ENCODE measurements at regions not wholly inside any gene's neighbourhood (a gene's known extent, or its start where the extent isn't known, plus 50 kb on each side); places are given as distances from the start of the nearest gene placed in this dataset.

DNA sequence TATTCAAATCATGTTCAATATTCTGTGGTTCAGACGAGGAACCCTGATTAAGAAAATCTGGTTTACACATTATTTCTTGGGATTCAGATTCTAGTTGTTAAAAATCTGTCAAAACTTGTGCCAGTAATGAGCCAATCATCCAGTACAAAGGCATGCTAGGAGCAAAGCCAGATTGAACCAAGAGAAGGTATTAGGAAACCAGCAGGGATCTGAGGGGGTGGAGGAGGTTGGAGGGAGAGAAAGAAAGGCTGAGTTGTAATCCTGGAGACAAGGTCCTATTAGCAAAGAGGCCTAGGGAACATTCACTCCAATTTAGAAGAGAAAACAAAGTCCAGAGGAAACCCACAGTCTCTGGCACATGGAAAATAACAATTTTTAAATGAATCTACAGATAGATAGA, 352.9 kb downstream of the LTN1 start:
- TF ChIP-seq POLR2A (IDR thresholded peaks at IDR 0.05): no peak
- TF ChIP-seq, protein P1, sequence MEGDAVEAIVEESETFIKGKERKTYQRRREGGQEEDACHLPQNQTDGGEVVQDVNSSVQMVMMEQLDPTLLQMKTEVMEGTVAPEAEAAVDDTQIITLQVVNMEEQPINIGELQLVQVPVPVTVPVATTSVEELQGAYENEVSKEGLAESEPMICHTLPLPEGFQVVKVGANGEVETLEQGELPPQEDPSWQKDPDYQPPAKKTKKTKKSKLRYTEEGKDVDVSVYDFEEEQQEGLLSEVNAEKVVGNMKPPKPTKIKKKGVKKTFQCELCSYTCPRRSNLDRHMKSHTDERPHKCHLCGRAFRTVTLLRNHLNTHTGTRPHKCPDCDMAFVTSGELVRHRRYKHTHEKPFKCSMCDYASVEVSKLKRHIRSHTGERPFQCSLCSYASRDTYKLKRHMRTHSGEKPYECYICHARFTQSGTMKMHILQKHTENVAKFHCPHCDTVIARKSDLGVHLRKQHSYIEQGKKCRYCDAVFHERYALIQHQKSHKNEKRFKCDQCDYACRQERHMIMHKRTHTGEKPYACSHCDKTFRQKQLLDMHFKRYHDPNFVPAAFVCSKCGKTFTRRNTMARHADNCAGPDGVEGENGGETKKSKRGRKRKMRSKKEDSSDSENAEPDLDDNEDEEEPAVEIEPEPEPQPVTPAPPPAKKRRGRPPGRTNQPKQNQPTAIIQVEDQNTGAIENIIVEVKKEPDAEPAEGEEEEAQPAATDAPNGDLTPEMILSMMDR (IDR thresholded peaks at IDR 0.05): no peak
